Mesenchymal stem cell (in vitro differentiated cells and primary cell): ENCODE measurements at regions not wholly inside any gene's neighbourhood (a gene's known extent, or its start where the extent isn't known, plus 50 kb on each side); places are given as distances from the start of the nearest gene placed in this dataset.

Experiments
- DNase-seq: peaks from one replicate; pipeline ENCODE4 v3.0.0-alpha.2; 2013
- H2AFZ ChIP-seq: one replicate; pipeline ENCODE4 v1.6.1; 2013; ENCODE audit warnings: low read depth, mild to moderate bottlenecking, control low read depth, inconsistent platforms, low read length, moderate library complexity
- H2AK5ac ChIP-seq: 2 replicates; pipeline ENCODE4 v1.6.1; 2013; ENCODE audit warnings: low read length, moderate library complexity, mild to moderate bottlenecking, inconsistent platforms; ENCODE audit not compliant: severe bottlenecking
- H2BK120ac ChIP-seq: one replicate; pipeline ENCODE4 v1.6.1; 2013; ENCODE audit warnings: low read depth, mild to moderate bottlenecking, inconsistent platforms, low read length, moderate library complexity
- H2BK12ac ChIP-seq, 2 experiments: one replicate each; pipeline ENCODE4 v1.6.1; 2013; ENCODE audit warnings: inconsistent platforms in 2 of 2, low read length in 2 of 2, mild to moderate bottlenecking in 2 of 2, moderate library complexity in 2 of 2, control low read depth in 1 of 2
- H2BK15ac ChIP-seq: one replicate; pipeline ENCODE4 v1.6.1; 2013; ENCODE audit warnings: mild to moderate bottlenecking, low read depth, inconsistent platforms; ENCODE audit not compliant: poor library complexity, severe bottlenecking
- H2BK5ac ChIP-seq: 2 replicates; pipeline ENCODE4 v1.6.1; 2013; ENCODE audit warnings: low read depth, mild to moderate bottlenecking, low read length, control low read depth, inconsistent platforms; ENCODE audit not compliant: poor library complexity, severe bottlenecking
- H3K14ac ChIP-seq, 2 experiments: one replicate each; pipeline ENCODE4 v1.6.1; 2013; ENCODE audit warnings: inconsistent platforms in 2 of 2, low read length in 2 of 2, control low read depth in 1 of 2, mild to moderate bottlenecking in 1 of 2, moderate library complexity in 1 of 2
- H3K18ac ChIP-seq, 2 experiments: one replicate each; pipeline ENCODE4 v1.6.1; 2013; ENCODE audit warnings: inconsistent platforms in 2 of 2, low read length in 2 of 2, control low read depth in 1 of 2, low read depth in 1 of 2, mild to moderate bottlenecking in 1 of 2
- H3K23ac ChIP-seq, 2 experiments: one replicate each; pipeline ENCODE4 v1.6.1; 2013; ENCODE audit warnings: inconsistent platforms in 2 of 2, low read length in 2 of 2, mild to moderate bottlenecking in 2 of 2, moderate library complexity in 2 of 2, control low read depth in 1 of 2
- H3K27ac ChIP-seq: 2 replicates; pipeline ENCODE4 v1.5.1; 2013; ENCODE audit warnings: mild to moderate bottlenecking, moderate library complexity, low read length, control low read depth, inconsistent platforms; ENCODE audit not compliant: poor library complexity, severe bottlenecking
- H3K27me3 ChIP-seq, 2 experiments: 2 replicates each; pipeline versions ENCODE4 v1.6.1 to v1.7.0; 2013; ENCODE audit warnings: low read length in 2 of 2, mild to moderate bottlenecking in 2 of 2, moderate library complexity in 2 of 2, control low read depth in 1 of 2, inconsistent platforms in 1 of 2; ENCODE audit not compliant: control insufficient read depth in 1 of 2, insufficient read depth in 1 of 2
- H3K36me3 ChIP-seq, 2 experiments: 2 replicates each; pipeline versions ENCODE4 v1.6.1 to v1.7.0; 2013; ENCODE audit warnings: low read length in 2 of 2, control low read depth in 1 of 2, inconsistent platforms in 1 of 2, low read depth in 1 of 2, mild to moderate bottlenecking in 1 of 2; ENCODE audit not compliant: insufficient read depth in 2 of 2, control insufficient read depth in 1 of 2
- H3K4ac ChIP-seq, 2 experiments: one replicate each; pipeline ENCODE4 v1.6.1; 2013; ENCODE audit warnings: inconsistent platforms in 2 of 2, low read length in 2 of 2, mild to moderate bottlenecking in 2 of 2, moderate library complexity in 2 of 2, control low read depth in 1 of 2, low read depth in 1 of 2
- H3K4me1 ChIP-seq: 2 replicates; pipeline ENCODE4 v1.6.1; 2013; ENCODE audit warnings: low read depth, low read length, control low read depth; ENCODE audit not compliant: control insufficient read depth, insufficient read depth
- H3K4me2 ChIP-seq: 2 replicates; pipeline ENCODE4 v1.6.1; 2013; ENCODE audit warnings: low read length, mild to moderate bottlenecking, inconsistent platforms; ENCODE audit not compliant: poor library complexity, severe bottlenecking
- H3K4me3 ChIP-seq, 2 experiments: 2 replicates each; pipeline versions ENCODE4 v1.5.1 to v1.7.0; 2013; ENCODE audit warnings: low read length in 2 of 2, mild to moderate bottlenecking in 2 of 2, control low read depth in 1 of 2, low read depth in 1 of 2; ENCODE audit not compliant: insufficient read depth in 1 of 2
- H3K79me1 ChIP-seq: replicated peaks from 2 replicates; pipeline ENCODE4 v1.6.1; 2013; ENCODE audit warnings: mild to moderate bottlenecking, control low read depth, low read length, inconsistent platforms; ENCODE audit not compliant: poor library complexity, severe bottlenecking
- H3K9ac ChIP-seq: 2 replicates; pipeline ENCODE4 v1.7.0; 2013; ENCODE audit warnings: mild to moderate bottlenecking, low read length, moderate library complexity
- H3K9me3 ChIP-seq: 2 replicates; pipeline ENCODE4 v1.7.0; 2013; ENCODE audit warnings: mild to moderate bottlenecking, low read length; ENCODE audit not compliant: control insufficient read depth
- H4K8ac ChIP-seq: one replicate; pipeline ENCODE4 v1.6.1; 2013; ENCODE audit warnings: inconsistent platforms, mild to moderate bottlenecking, low read length, moderate library complexity
- H4K91ac ChIP-seq: one replicate; pipeline ENCODE4 v1.6.1; 2013; ENCODE audit warnings: mild to moderate bottlenecking, low read length, inconsistent platforms
- WGBS: methylation state at CpG from one replicate; pipeline ENCODE4 v1.1.7; 2013; ENCODE audit warnings: mixed read lengths; 5-methylcytosine and 5-hydroxymethylcytosine counted together

- Histone ChIP-seq H3K23ac (no peak overlapping the region), H4K8ac (no peak overlapping the region), H3K79me1 (no peaks in the 10 kb centered on the region), H3K14ac (no peak overlapping the region), H3K36me3 (no peaks in the 10 kb centered on the region), H2AK5ac (no peak overlapping the region), H3K4ac (no peak overlapping the region), H3K18ac (no peak overlapping the region), H2BK12ac (no peak overlapping the region), H3K9ac (no peak overlapping the region), H2AFZ (no peak overlapping the region), H4K91ac (no peak overlapping the region), H3K4me3 (no peak overlapping the region), H2BK5ac (no peak overlapping the region), H3K4me2 (no peak overlapping the region), H3K27me3 (peaks cover 8 to 38% of the 10 kb centered on the region in 2 experiments), H3K4me1 (peaks cover 17% of the 10 kb centered on the region), H3K27ac (no peak overlapping the region), H2BK120ac (no peak overlapping the region), H2BK15ac (no peak overlapping the region), H3K9me3 (no peaks in the 10 kb centered on the region)
- 94% methylated on average over 6 of the region's 6 CpGs for WGBS
- no peak for DNase-seq
These were observed 105.5 kb upstream of the ERCC6L2 start for GRCh38 chr9:95769909-95770433.

GRCh38 chr9:95769473-95769872 lies 106.0 kb upstream of the ERCC6L2 start:
- Histone ChIP-seq H3K4me2 (no peak overlapping the region), H2AFZ (no peak overlapping the region), H4K8ac (no peak overlapping the region), H2AK5ac (no peak overlapping the region), H3K23ac (no peak overlapping the region), H3K4ac (no peak overlapping the region), H3K9me3 (no peaks in the 10 kb centered on the region), H2BK5ac (no peak overlapping the region), H3K4me1 (peaks cover 18% of the 10 kb centered on the region), H3K4me3 (no peak overlapping the region), H2BK120ac (no peak overlapping the region), H3K27ac (no peak overlapping the region), H3K14ac (no peak overlapping the region), H2BK12ac (no peak overlapping the region), H2BK15ac (no peak overlapping the region), H3K18ac (no peak overlapping the region), H3K27me3 (peaks cover 8 to 34% of the 10 kb centered on the region in 2 experiments), H4K91ac (no peak overlapping the region), H3K9ac (no peak overlapping the region), H3K79me1 (no peaks in the 10 kb centered on the region), H3K36me3 (no peaks in the 10 kb centered on the region)
- WGBS, result 99% methylated on average over 2 of the region's 2 CpGs
- no peak for DNase-seq

- H2AK5ac ChIP-seq, result no peak overlapping the region
- H3K4ac ChIP-seq, result no peak overlapping the region
- peaks cover 8 to 27% of the 10 kb centered on the region in 2 experiments for H3K27me3 ChIP-seq
- H3K9ac ChIP-seq, result no peak overlapping the region
- H4K8ac ChIP-seq, result no peak overlapping the region
- 83% methylated on average over 4 of the region's 4 CpGs for WGBS
- no peaks in the 10 kb centered on the region for H3K9me3 ChIP-seq
- H2BK15ac ChIP-seq, result peak overlapping the region; percentile 9
- no peak overlapping the region for H2AFZ ChIP-seq
- no peak overlapping the region for H2BK12ac ChIP-seq
- no peak overlapping the region for H3K4me2 ChIP-seq
- no peak overlapping the region for H3K4me3 ChIP-seq
- no peaks in the 10 kb centered on the region for H3K79me1 ChIP-seq
- H3K27ac ChIP-seq, result no peak overlapping the region
- H3K23ac ChIP-seq, result no peak overlapping the region
- no peak overlapping the region for H2BK5ac ChIP-seq
- H3K36me3 ChIP-seq, result no peaks in the 10 kb centered on the region
- no peak overlapping the region for H3K14ac ChIP-seq
- H2BK120ac ChIP-seq, result no peak overlapping the region
- DNase-seq, result no peak
- H3K4me1 ChIP-seq, result peaks cover 8% of the 10 kb centered on the region
- no peak overlapping the region for H4K91ac ChIP-seq
- H3K18ac ChIP-seq, result no peak overlapping the region
These were observed 108.6 kb upstream of the ERCC6L2 start for GRCh38 chr9:95766906-95767305.

GRCh38 chr9:95764533-95765319 lies 110.8 kb upstream of the ERCC6L2 start:
- H3K14ac ChIP-seq, result peak overlapping the region in 1 of 2 experiments; percentile 85
- no peak overlapping the region for H4K91ac ChIP-seq
- peaks cover 2% of the 10 kb centered on the region for H3K4me1 ChIP-seq
- H3K4me3 ChIP-seq, result no peak overlapping the region
- H2AK5ac ChIP-seq, result no peak overlapping the region
- H3K79me1 ChIP-seq, result no peaks in the 10 kb centered on the region
- H3K4me2 ChIP-seq, result no peak overlapping the region
- H3K36me3 ChIP-seq, result no peaks in the 10 kb centered on the region
- peak overlapping the region; percentile 39 for H2AFZ ChIP-seq
- H3K27me3 ChIP-seq, result peaks cover 3 to 9% of the 10 kb centered on the region in 2 experiments
- H2BK15ac ChIP-seq, result no peak overlapping the region
- no peak overlapping the region for H2BK5ac ChIP-seq
- H3K27ac ChIP-seq, result no peak overlapping the region
- peak overlapping the region in 1 of 2 experiments; percentile 63 for H3K18ac ChIP-seq
- peak overlapping the region; percentile 56 for H4K8ac ChIP-seq
- H3K9ac ChIP-seq, result no peak overlapping the region
- H3K23ac ChIP-seq, result no peak overlapping the region
- no peaks in the 10 kb centered on the region for H3K9me3 ChIP-seq
- DNase-seq, result no peak
- 77% methylated on average over 15 of the region's 19 CpGs for WGBS
- H2BK120ac ChIP-seq, result peak overlapping the region; percentile 43
- H3K4ac ChIP-seq, result no peak overlapping the region
- H2BK12ac ChIP-seq, result peak overlapping the region; percentile 60 to 83
